Effector memory CD8-positive, alpha-beta T cell (primary cell): ENCODE measurements at regions not wholly inside any gene's neighbourhood (a gene's known extent, or its start where the extent isn't known, plus 50 kb on each side); places are given as distances from the start of the nearest gene placed in this dataset.

Source experiments
- ATAC-seq: fragments of 150-1000 bp; cut with Tn5 transposase; replicated peaks from 2 replicates; pipeline ENCODE4 v1.10.0; 2021; ENCODE audit warnings: mild to moderate bottlenecking, moderate library complexity
- DNase-seq, 3 experiments: peaks; one replicate each; pipeline ENCODE4 v3.0.0; 2021
- H3K27ac Mint-ChIP-seq, 2 donors: one replicate each; pipeline ENCODE4 v1.8.0; 2022; ENCODE audit warnings: mild to moderate bottlenecking in 2 of 2, mixed read lengths in 2 of 2, moderate library complexity in 2 of 2
- H3K27me3 Mint-ChIP-seq, 2 donors: one replicate each; pipeline ENCODE4 v1.8.0; 2022; ENCODE audit warnings: mixed read lengths in 2 of 2
- H3K36me3 Mint-ChIP-seq: one replicate; pipeline ENCODE4 v1.8.0; 2022; ENCODE audit warnings: mild to moderate bottlenecking, moderate library complexity, mixed read lengths; ENCODE audit not compliant: insufficient read depth
- H3K4me1 Mint-ChIP-seq, 2 donors: one replicate each; pipeline ENCODE4 v1.8.0; 2022; ENCODE audit warnings: low read depth in 2 of 2, mixed read lengths in 2 of 2
- H3K4me3 Mint-ChIP-seq, 2 donors: one replicate each; pipeline ENCODE4 v1.8.0; 2022; ENCODE audit warnings: mild to moderate bottlenecking in 2 of 2, mixed read lengths in 2 of 2, moderate library complexity in 2 of 2
- H3K9me3 Mint-ChIP-seq, 2 donors: one replicate each; pipeline ENCODE4 v1.8.0; 2022; ENCODE audit warnings: mixed read lengths in 2 of 2

GRCh38 chr10:111852801-111853200 lies 330.8 kb downstream of the GPAM start:
- no peak overlapping the region for H3K27ac Mint-ChIP-seq
- H3K4me3 Mint-ChIP-seq, result no peak overlapping the region

GRCh38 chr10:111856631-111857030 lies 326.9 kb downstream of the GPAM start:
- DNase-seq (no peak), ATAC-seq (no peak)
- Mint-ChIP-seq H3K27me3 (no peaks in the 10 kb centered on the region), H3K4me1 (no peaks in the 10 kb centered on the region), H3K4me3 (no peak overlapping the region), H3K9me3 (peaks cover 2 to 6% of the 10 kb centered on the region in 2 donors), H3K27ac (no peak overlapping the region), H3K36me3 (no peaks in the 10 kb centered on the region)

More at GRCh38 chr10:111852801-111853200, 330.8 kb downstream of the GPAM start:
- H3K36me3 Mint-ChIP-seq, result no peaks in the 10 kb centered on the region
- H3K9me3 Mint-ChIP-seq, result peaks cover 2 to 9% of the 10 kb centered on the region in 2 donors
- no peaks in the 10 kb centered on the region for H3K27me3 Mint-ChIP-seq
- no peaks in the 10 kb centered on the region for H3K4me1 Mint-ChIP-seq
- DNase-seq, result no peak
- no peak for ATAC-seq

GRCh38 chr10:111865550-111865949 lies 318.0 kb downstream of the GPAM start:
- no peak overlapping the region for H3K4me3 Mint-ChIP-seq
- no peak overlapping the region for H3K27ac Mint-ChIP-seq
- no peak for DNase-seq
- H3K9me3 Mint-ChIP-seq, result no peaks in the 10 kb centered on the region
- no peaks in the 10 kb centered on the region for H3K27me3 Mint-ChIP-seq
- no peaks in the 10 kb centered on the region for H3K4me1 Mint-ChIP-seq
- ATAC-seq, result no peak
- peaks cover 3% of the 10 kb centered on the region for H3K36me3 Mint-ChIP-seq

- ATAC-seq (no peak), DNase-seq (no peak)
- Mint-ChIP-seq H3K27ac (no peak overlapping the region), H3K9me3 (peaks cover 0 to 2% of the 10 kb centered on the region in 2 donors), H3K4me3 (no peak overlapping the region), H3K36me3 (no peaks in the 10 kb centered on the region), H3K27me3 (no peaks in the 10 kb centered on the region), H3K4me1 (no peaks in the 10 kb centered on the region)
Measured at GRCh38 chr10:111871458-111871857, 312.1 kb downstream of the GPAM start.

- H3K9me3 Mint-ChIP-seq, result peaks cover 0 to 2% of the 10 kb centered on the region in 2 donors
- ATAC-seq, result no peak
- no peak overlapping the region for H3K27ac Mint-ChIP-seq
- H3K36me3 Mint-ChIP-seq, result no peaks in the 10 kb centered on the region
- H3K4me1 Mint-ChIP-seq, result no peaks in the 10 kb centered on the region
- no peak for DNase-seq
- H3K27me3 Mint-ChIP-seq, result no peaks in the 10 kb centered on the region
- no peak overlapping the region for H3K4me3 Mint-ChIP-seq
Measured at GRCh38 chr10:111872591-111872990, 311.0 kb downstream of the GPAM start.

GRCh38 chr10:111873041-111873440 lies 310.5 kb downstream of the GPAM start:
- Mint-ChIP-seq H3K4me1 (no peaks in the 10 kb centered on the region), H3K4me3 (no peak overlapping the region), H3K27ac (no peak overlapping the region), H3K36me3 (no peaks in the 10 kb centered on the region), H3K27me3 (no peaks in the 10 kb centered on the region), H3K9me3 (peaks cover 0 to 2% of the 10 kb centered on the region in 2 donors)
- DNase-seq, result no peak
- ATAC-seq, result no peak

- Mint-ChIP-seq H3K36me3 (no peaks in the 10 kb centered on the region), H3K27me3 (no peaks in the 10 kb centered on the region), H3K9me3 (peaks cover 0 to 2% of the 10 kb centered on the region in 2 donors), H3K4me1 (no peaks in the 10 kb centered on the region), H3K27ac (no peak overlapping the region), H3K4me3 (no peak overlapping the region)
- ATAC-seq (no peak), DNase-seq (no peak)
Measured at GRCh38 chr10:111873621-111874135, 309.9 kb downstream of the GPAM start.

GRCh38 chr10:111874576-111874975 lies 309.0 kb downstream of the GPAM start:
- H3K4me1 Mint-ChIP-seq, result no peaks in the 10 kb centered on the region
- DNase-seq (no peak), ATAC-seq (no peak)
- H3K4me3 Mint-ChIP-seq, result no peak overlapping the region
- no peak overlapping the region for H3K27ac Mint-ChIP-seq
- H3K9me3 Mint-ChIP-seq, result peaks cover 0 to 2% of the 10 kb centered on the region in 2 donors
- H3K36me3 Mint-ChIP-seq, result no peaks in the 10 kb centered on the region
- H3K27me3 Mint-ChIP-seq, result no peaks in the 10 kb centered on the region

GRCh38 chr10:111875725-111876124 lies 307.8 kb downstream of the GPAM start:
- H3K4me1 Mint-ChIP-seq, result no peaks in the 10 kb centered on the region
- DNase-seq, result no peak
- no peak overlapping the region for H3K4me3 Mint-ChIP-seq
- H3K27ac Mint-ChIP-seq, result no peak overlapping the region
- H3K27me3 Mint-ChIP-seq, result no peaks in the 10 kb centered on the region
- no peaks in the 10 kb centered on the region for H3K36me3 Mint-ChIP-seq
- peaks cover 0 to 2% of the 10 kb centered on the region in 2 donors for H3K9me3 Mint-ChIP-seq
- ATAC-seq, result no peak

- H3K4me1 Mint-ChIP-seq, result no peaks in the 10 kb centered on the region
- DNase-seq (no peak), ATAC-seq (no peak)
- no peak overlapping the region for H3K27ac Mint-ChIP-seq
- H3K27me3 Mint-ChIP-seq, result no peaks in the 10 kb centered on the region
- H3K9me3 Mint-ChIP-seq, result no peaks in the 10 kb centered on the region
- H3K4me3 Mint-ChIP-seq, result no peak overlapping the region
- no peaks in the 10 kb centered on the region for H3K36me3 Mint-ChIP-seq
Measured at GRCh38 chr10:111877258-111877657, 306.3 kb downstream of the GPAM start.

- H3K27ac Mint-ChIP-seq, result no peak overlapping the region
- H3K9me3 Mint-ChIP-seq, result peaks cover 0 to 3% of the 10 kb centered on the region in 2 donors
- no peaks in the 10 kb centered on the region for H3K4me1 Mint-ChIP-seq
- DNase-seq (no peak), ATAC-seq (no peak)
- no peaks in the 10 kb centered on the region for H3K36me3 Mint-ChIP-seq
- H3K4me3 Mint-ChIP-seq, result no peak overlapping the region
- H3K27me3 Mint-ChIP-seq, result no peaks in the 10 kb centered on the region
Measured at GRCh38 chr10:111879969-111880368, 303.6 kb downstream of the GPAM start.

- no peaks in the 10 kb centered on the region for H3K4me1 Mint-ChIP-seq
- peaks cover 0 to 8% of the 10 kb centered on the region in 2 donors for H3K27me3 Mint-ChIP-seq
- no peak for ATAC-seq
- no peak for DNase-seq
- no peak overlapping the region for H3K4me3 Mint-ChIP-seq
- no peaks in the 10 kb centered on the region for H3K36me3 Mint-ChIP-seq
- no peak overlapping the region for H3K27ac Mint-ChIP-seq
- H3K9me3 Mint-ChIP-seq, result peaks cover 8% of the 10 kb centered on the region in 2 donors
Measured at GRCh38 chr10:111885046-111885445, 298.5 kb downstream of the GPAM start.

- DNase-seq, result no peak
- Mint-ChIP-seq H3K4me1 (no peaks in the 10 kb centered on the region), H3K27me3 (peaks cover 0 to 8% of the 10 kb centered on the region in 2 donors)
Measured at GRCh38 chr10:111885919-111886318, 297.6 kb downstream of the GPAM start.

GRCh38 chr10:111887266-111887665 lies 296.3 kb downstream of the GPAM start:
- peaks cover 0 to 8% of the 10 kb centered on the region in 2 donors for H3K27me3 Mint-ChIP-seq
- ATAC-seq (no peak), DNase-seq (no peak)
- no peaks in the 10 kb centered on the region for H3K36me3 Mint-ChIP-seq
- no peaks in the 10 kb centered on the region for H3K4me1 Mint-ChIP-seq
- peaks cover 8% of the 10 kb centered on the region in 2 donors for H3K9me3 Mint-ChIP-seq
- H3K27ac Mint-ChIP-seq, result no peak overlapping the region
- H3K4me3 Mint-ChIP-seq, result no peak overlapping the region

More at GRCh38 chr10:111885919-111886318, 297.6 kb downstream of the GPAM start:
- Mint-ChIP-seq H3K9me3 (peaks cover 8% of the 10 kb centered on the region in 2 donors), H3K4me3 (no peak overlapping the region), H3K36me3 (no peaks in the 10 kb centered on the region), H3K27ac (no peak overlapping the region)
- no peak for ATAC-seq

- Mint-ChIP-seq H3K27ac (no peak overlapping the region), H3K36me3 (no peaks in the 10 kb centered on the region), H3K27me3 (peaks cover 0 to 8% of the 10 kb centered on the region in 2 donors), H3K9me3 (peaks cover 4 to 8% of the 10 kb centered on the region in 2 donors), H3K4me1 (no peaks in the 10 kb centered on the region), H3K4me3 (no peak overlapping the region)
- DNase-seq (no peak), ATAC-seq (no peak)
Measured at GRCh38 chr10:111890046-111890445, 293.5 kb downstream of the GPAM start.
